Mesenchymal stem cell (in vitro differentiated cells and primary cell): ENCODE measurements at regions not wholly inside any gene's neighbourhood (a gene's known extent, or its start where the extent isn't known, plus 50 kb on each side); places are given as distances from the start of the nearest gene placed in this dataset.
"Not testable (repeated sequence)": the region's sequence is repeated elsewhere in the genome, so short reads cannot be mapped to it uniquely, and the experiment has no call there.

Experiments
- DNase-seq: peaks from one replicate; pipeline ENCODE4 v3.0.0-alpha.2; 2013
- H2AFZ ChIP-seq: one replicate; pipeline ENCODE4 v1.6.1; 2013; ENCODE audit warnings: low read depth, mild to moderate bottlenecking, control low read depth, inconsistent platforms, low read length, moderate library complexity
- H2AK5ac ChIP-seq: 2 replicates; pipeline ENCODE4 v1.6.1; 2013; ENCODE audit warnings: low read length, moderate library complexity, mild to moderate bottlenecking, inconsistent platforms; ENCODE audit not compliant: severe bottlenecking
- H2BK120ac ChIP-seq: one replicate; pipeline ENCODE4 v1.6.1; 2013; ENCODE audit warnings: low read depth, mild to moderate bottlenecking, inconsistent platforms, low read length, moderate library complexity
- H2BK12ac ChIP-seq, 2 experiments: one replicate each; pipeline ENCODE4 v1.6.1; 2013; ENCODE audit warnings: inconsistent platforms in 2 of 2, low read length in 2 of 2, mild to moderate bottlenecking in 2 of 2, moderate library complexity in 2 of 2, control low read depth in 1 of 2
- H2BK15ac ChIP-seq: one replicate; pipeline ENCODE4 v1.6.1; 2013; ENCODE audit warnings: mild to moderate bottlenecking, low read depth, inconsistent platforms; ENCODE audit not compliant: poor library complexity, severe bottlenecking
- H2BK5ac ChIP-seq: 2 replicates; pipeline ENCODE4 v1.6.1; 2013; ENCODE audit warnings: low read depth, mild to moderate bottlenecking, low read length, control low read depth, inconsistent platforms; ENCODE audit not compliant: poor library complexity, severe bottlenecking
- H3K14ac ChIP-seq, 2 experiments: one replicate each; pipeline ENCODE4 v1.6.1; 2013; ENCODE audit warnings: inconsistent platforms in 2 of 2, low read length in 2 of 2, control low read depth in 1 of 2, mild to moderate bottlenecking in 1 of 2, moderate library complexity in 1 of 2
- H3K18ac ChIP-seq, 2 experiments: one replicate each; pipeline ENCODE4 v1.6.1; 2013; ENCODE audit warnings: inconsistent platforms in 2 of 2, low read length in 2 of 2, control low read depth in 1 of 2, low read depth in 1 of 2, mild to moderate bottlenecking in 1 of 2
- H3K23ac ChIP-seq, 2 experiments: one replicate each; pipeline ENCODE4 v1.6.1; 2013; ENCODE audit warnings: inconsistent platforms in 2 of 2, low read length in 2 of 2, mild to moderate bottlenecking in 2 of 2, moderate library complexity in 2 of 2, control low read depth in 1 of 2
- H3K27ac ChIP-seq: 2 replicates; pipeline ENCODE4 v1.5.1; 2013; ENCODE audit warnings: mild to moderate bottlenecking, moderate library complexity, low read length, control low read depth, inconsistent platforms; ENCODE audit not compliant: poor library complexity, severe bottlenecking
- H3K27me3 ChIP-seq, 2 experiments: 2 replicates each; pipeline versions ENCODE4 v1.6.1 to v1.7.0; 2013; ENCODE audit warnings: low read length in 2 of 2, mild to moderate bottlenecking in 2 of 2, moderate library complexity in 2 of 2, control low read depth in 1 of 2, inconsistent platforms in 1 of 2; ENCODE audit not compliant: control insufficient read depth in 1 of 2, insufficient read depth in 1 of 2
- H3K36me3 ChIP-seq, 2 experiments: 2 replicates each; pipeline versions ENCODE4 v1.6.1 to v1.7.0; 2013; ENCODE audit warnings: low read length in 2 of 2, control low read depth in 1 of 2, inconsistent platforms in 1 of 2, low read depth in 1 of 2, mild to moderate bottlenecking in 1 of 2; ENCODE audit not compliant: insufficient read depth in 2 of 2, control insufficient read depth in 1 of 2
- H3K4ac ChIP-seq, 2 experiments: one replicate each; pipeline ENCODE4 v1.6.1; 2013; ENCODE audit warnings: inconsistent platforms in 2 of 2, low read length in 2 of 2, mild to moderate bottlenecking in 2 of 2, moderate library complexity in 2 of 2, control low read depth in 1 of 2, low read depth in 1 of 2
- H3K4me1 ChIP-seq: 2 replicates; pipeline ENCODE4 v1.6.1; 2013; ENCODE audit warnings: low read depth, low read length, control low read depth; ENCODE audit not compliant: control insufficient read depth, insufficient read depth
- H3K4me2 ChIP-seq: 2 replicates; pipeline ENCODE4 v1.6.1; 2013; ENCODE audit warnings: low read length, mild to moderate bottlenecking, inconsistent platforms; ENCODE audit not compliant: poor library complexity, severe bottlenecking
- H3K4me3 ChIP-seq, 2 experiments: 2 replicates each; pipeline versions ENCODE4 v1.5.1 to v1.7.0; 2013; ENCODE audit warnings: low read length in 2 of 2, mild to moderate bottlenecking in 2 of 2, control low read depth in 1 of 2, low read depth in 1 of 2; ENCODE audit not compliant: insufficient read depth in 1 of 2
- H3K79me1 ChIP-seq: replicated peaks from 2 replicates; pipeline ENCODE4 v1.6.1; 2013; ENCODE audit warnings: mild to moderate bottlenecking, control low read depth, low read length, inconsistent platforms; ENCODE audit not compliant: poor library complexity, severe bottlenecking
- H3K9ac ChIP-seq: 2 replicates; pipeline ENCODE4 v1.7.0; 2013; ENCODE audit warnings: mild to moderate bottlenecking, low read length, moderate library complexity
- H3K9me3 ChIP-seq: 2 replicates; pipeline ENCODE4 v1.7.0; 2013; ENCODE audit warnings: mild to moderate bottlenecking, low read length; ENCODE audit not compliant: control insufficient read depth
- H4K8ac ChIP-seq: one replicate; pipeline ENCODE4 v1.6.1; 2013; ENCODE audit warnings: inconsistent platforms, mild to moderate bottlenecking, low read length, moderate library complexity
- H4K91ac ChIP-seq: one replicate; pipeline ENCODE4 v1.6.1; 2013; ENCODE audit warnings: mild to moderate bottlenecking, low read length, inconsistent platforms
- WGBS: methylation state at CpG from one replicate; pipeline ENCODE4 v1.1.7; 2013; ENCODE audit warnings: mixed read lengths; 5-methylcytosine and 5-hydroxymethylcytosine counted together

GRCh38 chr21:9733761-9734558, 787.4 kb upstream of the TPTE start:
- not testable (repeated sequence) for H3K18ac ChIP-seq, H2BK15ac ChIP-seq, H2BK12ac ChIP-seq, H3K36me3 ChIP-seq, DNase-seq, H3K4me3 ChIP-seq, H3K79me1 ChIP-seq, H3K27ac ChIP-seq, H3K4me1 ChIP-seq, H3K4me2 ChIP-seq, H3K23ac ChIP-seq, H4K8ac ChIP-seq, H2AK5ac ChIP-seq, H2BK5ac ChIP-seq, H3K4ac ChIP-seq, H3K14ac ChIP-seq, H3K9ac ChIP-seq, H2AFZ ChIP-seq, H4K91ac ChIP-seq, H3K27me3 ChIP-seq, H2BK120ac ChIP-seq
- H3K9me3 ChIP-seq: peaks cover 52% of the 10 kb centered on the region
- 59% methylated on average over 6 of the region's 6 CpGs for WGBS

GRCh38 chr21:9735421-9735961, 785.9 kb upstream of the TPTE start:
- Histone ChIP-seq H2BK12ac (no peak overlapping the region), H3K4me3 (no peak overlapping the region), H3K23ac (no peak overlapping the region), H3K4ac (no peak overlapping the region), H3K9me3 (peaks cover 52% of the 10 kb centered on the region), H3K27ac (no peak overlapping the region), H3K4me2 (no peak overlapping the region), H3K4me1 (no peaks in the 10 kb centered on the region), H2AK5ac (no peak overlapping the region), H3K14ac (no peak overlapping the region), H4K8ac (no peak overlapping the region), H2BK15ac (no peak overlapping the region), H3K18ac (no peak overlapping the region), H2BK5ac (no peak overlapping the region), H3K27me3 (no peaks in the 10 kb centered on the region), H3K79me1 (no peaks in the 10 kb centered on the region), H4K91ac (peak overlapping the region; percentile 25), H3K9ac (no peak overlapping the region), H2AFZ (no peak overlapping the region), H3K36me3 (no peaks in the 10 kb centered on the region), H2BK120ac (no peak overlapping the region)
- DNase-seq: no peak
- WGBS: 64% methylated on average over 21 of the region's 21 CpGs

GRCh38 chr21:9737301-9737700, 784.1 kb upstream of the TPTE start:
- H3K18ac ChIP-seq, H2BK120ac ChIP-seq, H3K4me3 ChIP-seq, H3K27ac ChIP-seq, DNase-seq, H3K4me2 ChIP-seq, H2BK15ac ChIP-seq, H2AFZ ChIP-seq, H3K4me1 ChIP-seq, H3K4ac ChIP-seq, H3K14ac ChIP-seq, H3K23ac ChIP-seq, H2BK12ac ChIP-seq, H3K79me1 ChIP-seq, H3K27me3 ChIP-seq, H4K91ac ChIP-seq, H2BK5ac ChIP-seq, H3K9ac ChIP-seq, H3K36me3 ChIP-seq, H2AK5ac ChIP-seq, H4K8ac ChIP-seq: not testable (repeated sequence)
- H3K9me3 ChIP-seq: peaks cover 55% of the 10 kb centered on the region
- WGBS: 62% methylated on average over 2 of the region's 2 CpGs

GRCh38 chr21:9737871-9738515, 783.4 kb upstream of the TPTE start:
- H3K79me1 ChIP-seq, H3K14ac ChIP-seq, H2BK120ac ChIP-seq, H3K18ac ChIP-seq, H3K4me1 ChIP-seq, H3K27me3 ChIP-seq, H2BK15ac ChIP-seq, H3K23ac ChIP-seq, H4K91ac ChIP-seq, H3K27ac ChIP-seq, H3K4me2 ChIP-seq, DNase-seq, H3K9ac ChIP-seq, H3K4ac ChIP-seq, H3K36me3 ChIP-seq, H3K4me3 ChIP-seq, H2AFZ ChIP-seq, H2BK12ac ChIP-seq, H4K8ac ChIP-seq, H2AK5ac ChIP-seq, H2BK5ac ChIP-seq: not testable (repeated sequence)
- WGBS: 54% methylated on average over 5 of the region's 5 CpGs
- H3K9me3 ChIP-seq: peaks cover 50% of the 10 kb centered on the region
